ENCODE measurements at regions not wholly inside any gene's neighbourhood (a gene's known extent, or its start where the extent isn't known, plus 50 kb on each side); places are given as distances from the start of the nearest gene placed in this dataset.

GRCh38 chr2:129751409-129751808, 228.1 kb upstream of the RAB6C start:
- BruUV-seq (replicated peaks) = no TSS peak
- H3K4me2 ChIP-seq (ENCODE audit: insufficient read depth, low read length) = no peak overlapping the region
- H4K20me1 ChIP-seq (replicated peaks; ENCODE audit: control insufficient read depth, extremely low read depth, insufficient read depth, low read length) = no peaks in the 10 kb centered on the region
- CTCF ChIA-PET = no interaction called here
- dilution Hi-C loops (cut with MboI; ENCODE audit: extremely low pct_ligation_motif_present, low sequenced_read_pairs) (no loop called here), intact Hi-C loops (cut with micrococcal nuclease) (no loop called here)
- H3K9me3 ChIP-seq (replicated peaks; ENCODE audit: control insufficient read depth, insufficient read depth, low read length) = no peaks in the 10 kb centered on the region
- TF ChIP-seq GATA2 (IDR thresholded peaks at IDR 0.05; ENCODE audit: insufficient read depth, insufficient read length, low read depth, low read length) (no peak), MYC (IDR thresholded peaks at IDR 0.05; ENCODE audit: low read depth, low read length) (no peak), EZH2 (IDR thresholded peaks at IDR 0.05; ENCODE audit: borderline replicate concordance, low read depth, low read length, severe bottlenecking) (no peak)
- TF ChIP-seq, protein P1, sequence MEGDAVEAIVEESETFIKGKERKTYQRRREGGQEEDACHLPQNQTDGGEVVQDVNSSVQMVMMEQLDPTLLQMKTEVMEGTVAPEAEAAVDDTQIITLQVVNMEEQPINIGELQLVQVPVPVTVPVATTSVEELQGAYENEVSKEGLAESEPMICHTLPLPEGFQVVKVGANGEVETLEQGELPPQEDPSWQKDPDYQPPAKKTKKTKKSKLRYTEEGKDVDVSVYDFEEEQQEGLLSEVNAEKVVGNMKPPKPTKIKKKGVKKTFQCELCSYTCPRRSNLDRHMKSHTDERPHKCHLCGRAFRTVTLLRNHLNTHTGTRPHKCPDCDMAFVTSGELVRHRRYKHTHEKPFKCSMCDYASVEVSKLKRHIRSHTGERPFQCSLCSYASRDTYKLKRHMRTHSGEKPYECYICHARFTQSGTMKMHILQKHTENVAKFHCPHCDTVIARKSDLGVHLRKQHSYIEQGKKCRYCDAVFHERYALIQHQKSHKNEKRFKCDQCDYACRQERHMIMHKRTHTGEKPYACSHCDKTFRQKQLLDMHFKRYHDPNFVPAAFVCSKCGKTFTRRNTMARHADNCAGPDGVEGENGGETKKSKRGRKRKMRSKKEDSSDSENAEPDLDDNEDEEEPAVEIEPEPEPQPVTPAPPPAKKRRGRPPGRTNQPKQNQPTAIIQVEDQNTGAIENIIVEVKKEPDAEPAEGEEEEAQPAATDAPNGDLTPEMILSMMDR (IDR thresholded peaks at IDR 0.05; ENCODE audit: extremely low read depth in 1 of 2, insufficient read depth in 1 of 2, low read depth in 1 of 2, low read length in 2 of 2) = no peak
- H3K9me1 ChIP-seq (replicated peaks; ENCODE audit: control insufficient read depth, extremely low read depth, insufficient read depth, low read length) = no peaks in the 10 kb centered on the region
- no peaks in the 10 kb centered on the region for H3K36me3 ChIP-seq (ENCODE audit: control insufficient read depth in 2 of 2, extremely low read depth in 1 of 2, insufficient read depth in 2 of 2, low read length in 2 of 2)
- H2AFZ ChIP-seq (ENCODE audit: low read depth, low read length) = no peak overlapping the region
- DNase-seq (ENCODE audit: low read depth, low spot score) = no peak
- no peak for FAIRE-seq
- no peak overlapping the region for H3K27ac ChIP-seq (ENCODE audit: insufficient read depth, low read depth, low read length)
- no peaks in the 10 kb centered on the region for H3K27me3 ChIP-seq (ENCODE audit: control insufficient read depth in 2 of 2, insufficient read depth in 2 of 2, low read length in 2 of 2)
- POLR2A ChIA-PET = no interaction called here
- H3K79me2 ChIP-seq (ENCODE audit: control insufficient read depth, insufficient read depth, low read length) = no peaks in the 10 kb centered on the region
- no peak overlapping the region for H3K9ac ChIP-seq (replicated peaks; ENCODE audit: extremely low read depth, insufficient read depth, low read length)
- H3K4me3 ChIP-seq (replicated peaks in 1 of 3; ENCODE audit: insufficient read depth in 1 of 3, low read depth in 1 of 3, low read length in 3 of 3) = no peak overlapping the region
- no peaks in the 10 kb centered on the region for H3K4me1 ChIP-seq (ENCODE audit: control insufficient read depth, extremely low read depth, insufficient read depth, low read length)

GRCh38 chr2:129752176-129752575, 227.3 kb upstream of the RAB6C start:
- no peaks in the 10 kb centered on the region for H4K20me1 ChIP-seq (replicated peaks; ENCODE audit: control insufficient read depth, extremely low read depth, insufficient read depth, low read length)
- no peak overlapping the region for H3K4me2 ChIP-seq (ENCODE audit: insufficient read depth, low read length)
- DNase-seq (ENCODE audit: low read depth, low spot score) (no peak), FAIRE-seq (no peak)
- H3K27me3 ChIP-seq (ENCODE audit: control insufficient read depth in 2 of 2, insufficient read depth in 2 of 2, low read length in 2 of 2) = no peaks in the 10 kb centered on the region
- TF ChIP-seq JUN (IDR thresholded peaks at IDR 0.05; ENCODE audit: borderline replicate concordance, insufficient read depth, insufficient read length, low read depth) (no peak), EZH2 (IDR thresholded peaks at IDR 0.05; ENCODE audit: borderline replicate concordance, low read depth, low read length, severe bottlenecking) (no peak), GATA2 (IDR thresholded peaks at IDR 0.05; ENCODE audit: insufficient read depth, insufficient read length, low read depth, low read length) (no peak), POLR2AphosphoS5 (IDR thresholded peaks at IDR 0.05; ENCODE audit: insufficient read depth, low read depth, low read length) (no peak), FOS (IDR thresholded peaks at IDR 0.05; ENCODE audit: borderline replicate concordance, insufficient read depth, low read length) (no peak), POLR2A (IDR thresholded peaks at IDR 0.05; ENCODE audit: low read depth, low read length) (no peak), MYC (IDR thresholded peaks at IDR 0.05; ENCODE audit: low read depth, low read length) (no peak), MAX (IDR thresholded peaks at IDR 0.05; ENCODE audit: insufficient read depth, insufficient read length) (no peak)
- TF ChIP-seq, protein P1 (IDR thresholded peaks at IDR 0.05; ENCODE audit: extremely low read depth in 1 of 2, insufficient read depth in 1 of 2, low read depth in 1 of 2, low read length in 2 of 2) = no peak
- no peak overlapping the region for H2AFZ ChIP-seq (ENCODE audit: low read depth, low read length)
- POLR2A ChIA-PET = no interaction called here
- no peaks in the 10 kb centered on the region for H3K36me3 ChIP-seq (ENCODE audit: control insufficient read depth in 2 of 2, extremely low read depth in 1 of 2, insufficient read depth in 2 of 2, low read length in 2 of 2)
- no peaks in the 10 kb centered on the region for H3K9me3 ChIP-seq (replicated peaks; ENCODE audit: control insufficient read depth, insufficient read depth, low read length)
- dilution Hi-C loops (cut with MboI; ENCODE audit: extremely low pct_ligation_motif_present, low sequenced_read_pairs) = no loop called here
- H3K4me3 ChIP-seq (replicated peaks in 1 of 3; ENCODE audit: insufficient read depth in 1 of 3, low read depth in 1 of 3, low read length in 3 of 3) = no peak overlapping the region
- no TSS peak for BruUV-seq (replicated peaks)
- CTCF ChIA-PET = no interaction called here
- intact Hi-C loops (cut with micrococcal nuclease) = no loop called here
- H3K4me1 ChIP-seq (ENCODE audit: control insufficient read depth, extremely low read depth, insufficient read depth, low read length) = no peaks in the 10 kb centered on the region
- no peaks in the 10 kb centered on the region for H3K79me2 ChIP-seq (ENCODE audit: control insufficient read depth, insufficient read depth, low read length)
- H3K27ac ChIP-seq (ENCODE audit: insufficient read depth, low read depth, low read length) = no peak overlapping the region
- H3K9me1 ChIP-seq (replicated peaks; ENCODE audit: control insufficient read depth, extremely low read depth, insufficient read depth, low read length) = no peaks in the 10 kb centered on the region
- no peak overlapping the region for H3K9ac ChIP-seq (replicated peaks; ENCODE audit: extremely low read depth, insufficient read depth, low read length)
